Uterus (tissue), 2 donors: ENCODE measurements at regions not wholly inside any gene's neighbourhood (a gene's known extent, or its start where the extent isn't known, plus 50 kb on each side); places are given as distances from the start of the nearest gene placed in this dataset.

Experiments used
- POLR2A ChIP-seq, 2 donors: fragments of 450-650 bp; IDR thresholded peaks; one replicate each; pipeline ENCODE4 v1.6.1; 2016; ENCODE audit warnings: antibody characterized with exemption in 2 of 2, mild to moderate bottlenecking in 1 of 2, moderate library complexity in 1 of 2
- TF ChIP-seq, protein P1 (sequence below), 4 experiments: fragments of 200-600 bp in 2 of 4; fragments of 450-650 bp in 2 of 4; sonication (generic) in 2 of 4; IDR thresholded peaks; one replicate each; pipeline ENCODE4 v1.5.1; 2016 to 2019; ENCODE audit warnings: antibody characterized with exemption in 4 of 4, mild to moderate bottlenecking in 2 of 4, moderate library complexity in 1 of 4

- TF ChIP-seq, protein P1, sequence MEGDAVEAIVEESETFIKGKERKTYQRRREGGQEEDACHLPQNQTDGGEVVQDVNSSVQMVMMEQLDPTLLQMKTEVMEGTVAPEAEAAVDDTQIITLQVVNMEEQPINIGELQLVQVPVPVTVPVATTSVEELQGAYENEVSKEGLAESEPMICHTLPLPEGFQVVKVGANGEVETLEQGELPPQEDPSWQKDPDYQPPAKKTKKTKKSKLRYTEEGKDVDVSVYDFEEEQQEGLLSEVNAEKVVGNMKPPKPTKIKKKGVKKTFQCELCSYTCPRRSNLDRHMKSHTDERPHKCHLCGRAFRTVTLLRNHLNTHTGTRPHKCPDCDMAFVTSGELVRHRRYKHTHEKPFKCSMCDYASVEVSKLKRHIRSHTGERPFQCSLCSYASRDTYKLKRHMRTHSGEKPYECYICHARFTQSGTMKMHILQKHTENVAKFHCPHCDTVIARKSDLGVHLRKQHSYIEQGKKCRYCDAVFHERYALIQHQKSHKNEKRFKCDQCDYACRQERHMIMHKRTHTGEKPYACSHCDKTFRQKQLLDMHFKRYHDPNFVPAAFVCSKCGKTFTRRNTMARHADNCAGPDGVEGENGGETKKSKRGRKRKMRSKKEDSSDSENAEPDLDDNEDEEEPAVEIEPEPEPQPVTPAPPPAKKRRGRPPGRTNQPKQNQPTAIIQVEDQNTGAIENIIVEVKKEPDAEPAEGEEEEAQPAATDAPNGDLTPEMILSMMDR (IDR thresholded peaks at IDR 0.05): peak in 1 of 4 experiments; percentile 46
- no peak for TF ChIP-seq POLR2A (IDR thresholded peaks at IDR 0.05)
Measured at GRCh38 chr4:143085224-143085623, 99.5 kb upstream of the USP38 start.
